Sigmoid colon (tissue), 4 donors: ENCODE measurements at regions not wholly inside any gene's neighbourhood (a gene's known extent, or its start where the extent isn't known, plus 50 kb on each side); places are given as distances from the start of the nearest gene placed in this dataset.

ENCODE experiments used
- EP300 ChIP-seq, 4 donors: sonication (generic); formaldehyde crosslinking; IDR thresholded peaks; one replicate each; pipeline ENCODE4 v1.6.1; 2017; ENCODE audit warnings: antibody characterized with exemption in 4 of 4
- POLR2A ChIP-seq, 2 donors: fragments of 450-650 bp; IDR thresholded peaks; one replicate each; pipeline ENCODE4 v1.6.1; 2016; ENCODE audit warnings: antibody characterized with exemption in 2 of 2, mild to moderate bottlenecking in 2 of 2, moderate library complexity in 2 of 2
- POLR2AphosphoS5 ChIP-seq, 4 donors: sonication (generic); formaldehyde crosslinking; IDR thresholded peaks; one replicate each; pipeline ENCODE4 v1.6.1; 2017; ENCODE audit warnings: antibody characterized with exemption in 4 of 4
- TF ChIP-seq, protein P1 (sequence below), 4 experiments: fragments of 450-650 bp in 3 of 4; fragments of 200-600 bp in 1 of 4; IDR thresholded peaks; one replicate each; pipeline ENCODE4 v1.5.1; 2016 to 2019; ENCODE audit warnings: antibody characterized with exemption in 4 of 4, mild to moderate bottlenecking in 3 of 4, moderate library complexity in 2 of 4

DNA sequence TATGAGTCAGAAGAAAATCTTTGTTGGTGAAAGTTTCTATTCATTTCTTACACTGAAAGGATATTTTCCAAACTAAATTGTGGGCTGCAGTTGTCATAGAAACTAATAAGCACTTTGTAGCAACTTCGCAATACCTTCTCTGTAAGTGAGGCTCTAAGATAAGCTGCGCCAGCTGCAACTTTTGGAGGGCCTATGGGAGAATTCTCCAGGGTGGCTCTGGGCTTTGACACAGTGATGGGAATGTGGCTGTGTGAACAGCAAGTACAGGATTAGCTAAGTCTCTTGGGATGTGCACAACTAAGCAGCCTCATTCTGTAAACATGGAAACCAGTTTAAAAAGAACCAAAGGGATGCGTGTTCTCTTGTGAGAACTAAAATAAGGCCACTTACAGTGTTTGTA lies 124.6 kb upstream of the SGO1 start:
- TF ChIP-seq, protein P1, sequence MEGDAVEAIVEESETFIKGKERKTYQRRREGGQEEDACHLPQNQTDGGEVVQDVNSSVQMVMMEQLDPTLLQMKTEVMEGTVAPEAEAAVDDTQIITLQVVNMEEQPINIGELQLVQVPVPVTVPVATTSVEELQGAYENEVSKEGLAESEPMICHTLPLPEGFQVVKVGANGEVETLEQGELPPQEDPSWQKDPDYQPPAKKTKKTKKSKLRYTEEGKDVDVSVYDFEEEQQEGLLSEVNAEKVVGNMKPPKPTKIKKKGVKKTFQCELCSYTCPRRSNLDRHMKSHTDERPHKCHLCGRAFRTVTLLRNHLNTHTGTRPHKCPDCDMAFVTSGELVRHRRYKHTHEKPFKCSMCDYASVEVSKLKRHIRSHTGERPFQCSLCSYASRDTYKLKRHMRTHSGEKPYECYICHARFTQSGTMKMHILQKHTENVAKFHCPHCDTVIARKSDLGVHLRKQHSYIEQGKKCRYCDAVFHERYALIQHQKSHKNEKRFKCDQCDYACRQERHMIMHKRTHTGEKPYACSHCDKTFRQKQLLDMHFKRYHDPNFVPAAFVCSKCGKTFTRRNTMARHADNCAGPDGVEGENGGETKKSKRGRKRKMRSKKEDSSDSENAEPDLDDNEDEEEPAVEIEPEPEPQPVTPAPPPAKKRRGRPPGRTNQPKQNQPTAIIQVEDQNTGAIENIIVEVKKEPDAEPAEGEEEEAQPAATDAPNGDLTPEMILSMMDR (IDR thresholded peaks at IDR 0.05): no peak
- TF ChIP-seq POLR2AphosphoS5 (IDR thresholded peaks at IDR 0.05): no peak
- no peak for TF ChIP-seq POLR2A (IDR thresholded peaks at IDR 0.05)
- no peak for TF ChIP-seq EP300 (IDR thresholded peaks at IDR 0.05)
